Activated T-cell treated with anti-CD3 and anti-CD28 coated beads for 24 hours (primary cell): ENCODE measurements at regions not wholly inside any gene's neighbourhood (a gene's known extent, or its start where the extent isn't known, plus 50 kb on each side); places are given as distances from the start of the nearest gene placed in this dataset.
"Not testable (repeated sequence)": the region's sequence is repeated elsewhere in the genome, so short reads cannot be mapped to it uniquely, and the experiment has no call there.

ENCODE experiments used
- DNase-seq: peaks from one replicate; pipeline ENCODE4 v3.0.0-alpha.2; 2020; ENCODE audit warnings: low read depth

DNA sequence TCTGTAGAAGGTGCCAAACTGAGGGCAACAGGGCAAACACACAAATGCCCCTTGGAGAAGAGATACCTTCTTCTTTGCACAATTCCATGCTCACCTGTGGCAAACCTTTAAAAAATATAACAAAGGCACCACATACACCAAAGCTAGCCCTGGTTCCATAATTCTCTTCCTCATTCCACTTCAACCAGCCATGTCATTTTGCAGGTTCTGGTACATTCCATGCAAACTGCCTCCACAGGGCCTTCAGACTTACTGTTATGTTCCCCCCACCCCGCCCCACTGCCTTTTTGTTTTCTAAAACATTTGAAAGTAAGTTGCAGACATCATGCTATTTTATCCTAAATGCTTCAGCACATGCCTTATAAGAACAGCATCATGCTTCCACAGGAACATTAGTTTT, 269.0 kb downstream of the NSUN3 start:
- no peak for DNase-seq

DNA sequence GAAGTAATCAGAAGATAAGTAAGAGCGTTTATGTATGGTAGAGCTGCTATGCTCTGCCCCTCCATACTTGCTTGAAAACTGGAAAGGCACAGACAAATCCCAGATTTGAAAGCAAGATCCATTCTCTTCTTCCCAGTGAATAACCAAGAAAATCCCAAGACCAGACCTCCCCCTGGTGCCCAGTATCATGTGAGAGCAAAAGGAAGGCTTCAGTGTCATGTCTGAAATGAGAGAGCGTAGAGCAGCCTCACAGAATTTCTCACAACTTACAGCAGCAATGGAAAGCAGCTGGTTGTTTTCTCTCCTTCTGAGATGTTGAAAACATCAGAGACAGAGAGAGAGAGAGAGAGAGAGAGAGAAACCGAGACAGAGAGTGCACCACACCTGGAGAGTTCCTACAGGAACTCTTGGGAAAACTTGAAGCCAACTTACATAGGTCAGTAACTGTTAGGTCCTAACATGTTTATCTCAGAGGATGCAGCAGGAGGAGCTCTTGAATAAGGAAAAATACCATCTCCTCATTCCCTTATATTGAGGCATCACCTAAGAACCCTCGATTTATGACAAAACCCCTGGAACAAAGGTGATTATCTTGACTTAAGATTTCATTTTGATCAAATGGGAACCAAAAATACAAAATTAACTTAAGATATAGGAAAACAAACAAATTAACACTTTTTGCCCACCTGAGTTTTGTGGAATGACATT, 273.3 kb downstream of the NSUN3 start:
- DNase-seq = no peak

DNA sequence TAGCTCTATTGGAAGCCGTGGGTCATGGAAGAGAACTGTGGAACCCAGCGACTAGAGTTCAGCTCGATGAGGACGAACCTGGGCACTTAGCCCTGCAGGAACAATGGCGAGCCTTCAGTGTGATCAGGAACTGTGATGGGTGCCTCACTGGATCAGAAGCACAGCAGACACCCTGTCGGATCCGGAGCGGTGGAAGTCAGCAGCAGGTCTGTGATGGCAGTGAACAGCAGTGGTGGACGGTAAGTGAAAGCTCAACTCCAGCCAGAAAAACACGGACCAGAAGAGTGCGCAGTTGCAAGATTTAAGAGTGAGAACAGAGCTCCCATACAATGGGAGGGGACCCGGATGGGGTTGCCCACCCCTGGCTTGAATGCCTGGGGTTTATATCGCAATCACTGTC, 282.2 kb downstream of the NSUN3 start:
- DNase-seq = no peak

DNA sequence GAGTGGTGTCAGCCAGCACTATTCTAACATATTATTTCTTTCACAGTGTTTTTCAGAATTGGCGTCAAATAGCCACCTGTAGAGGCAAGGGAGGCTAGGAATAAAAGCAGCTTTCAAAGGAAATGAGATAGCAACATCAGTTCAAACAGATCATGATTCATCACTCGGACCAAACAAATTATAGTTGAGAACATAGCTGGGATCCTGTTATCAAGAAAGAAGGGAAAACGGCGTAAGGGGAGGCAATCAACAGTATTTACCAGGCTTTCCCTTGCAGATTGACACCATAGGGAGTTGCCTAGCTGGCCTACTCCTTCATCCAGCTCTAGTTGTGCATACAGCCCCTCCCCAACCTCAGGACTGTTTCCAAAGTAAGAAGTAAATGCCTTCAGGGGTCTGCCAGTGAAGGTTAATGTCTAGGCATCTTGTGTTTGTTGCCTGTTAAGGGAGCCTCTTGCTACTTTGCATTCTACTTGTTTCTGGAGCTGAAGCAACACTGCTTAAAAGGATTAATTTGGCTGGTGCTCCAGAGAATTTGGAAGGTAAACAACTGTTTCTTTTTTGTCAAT, 286.5 kb downstream of the NSUN3 start:
- DNase-seq = no peak

DNA sequence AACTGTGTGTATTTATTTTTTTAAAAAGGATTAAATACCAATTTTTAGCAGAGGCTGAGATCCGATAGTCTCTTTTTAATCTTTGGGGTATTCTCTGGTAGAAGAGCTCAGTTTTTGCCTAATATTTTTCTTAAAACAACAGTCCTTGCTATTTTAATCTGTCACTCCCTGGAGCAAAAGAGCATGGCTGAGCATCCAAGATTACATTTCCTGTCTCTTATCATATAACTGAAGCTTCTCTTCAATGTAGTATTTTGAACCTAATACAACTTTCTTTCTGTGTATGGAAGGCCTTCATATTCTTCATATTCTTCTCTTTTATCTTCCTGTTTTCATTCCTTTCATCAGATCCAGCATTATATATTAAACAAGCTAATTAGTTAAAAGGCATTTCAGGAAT, 293.7 kb downstream of the NSUN3 start:
- no peak for DNase-seq

DNA sequence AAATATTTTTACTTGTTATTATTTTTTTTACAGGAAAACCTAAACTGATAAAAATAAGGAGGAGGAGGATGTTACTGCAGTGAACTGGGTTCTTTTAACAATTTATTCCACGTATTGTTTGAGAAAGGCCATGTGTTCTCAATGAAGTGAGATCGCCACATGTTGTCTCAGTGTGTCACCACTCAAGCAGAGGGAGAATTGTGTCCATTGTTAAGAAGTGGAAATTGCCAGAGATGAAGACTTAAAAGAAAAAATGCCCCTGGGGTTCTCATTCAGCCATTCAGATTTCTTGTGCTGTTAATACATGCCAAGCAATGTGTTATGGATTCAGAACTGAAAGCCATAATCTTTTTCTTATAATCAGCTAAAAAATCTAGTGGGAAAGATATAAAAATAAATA, 297.1 kb downstream of the NSUN3 start:
- no peak for DNase-seq

DNA sequence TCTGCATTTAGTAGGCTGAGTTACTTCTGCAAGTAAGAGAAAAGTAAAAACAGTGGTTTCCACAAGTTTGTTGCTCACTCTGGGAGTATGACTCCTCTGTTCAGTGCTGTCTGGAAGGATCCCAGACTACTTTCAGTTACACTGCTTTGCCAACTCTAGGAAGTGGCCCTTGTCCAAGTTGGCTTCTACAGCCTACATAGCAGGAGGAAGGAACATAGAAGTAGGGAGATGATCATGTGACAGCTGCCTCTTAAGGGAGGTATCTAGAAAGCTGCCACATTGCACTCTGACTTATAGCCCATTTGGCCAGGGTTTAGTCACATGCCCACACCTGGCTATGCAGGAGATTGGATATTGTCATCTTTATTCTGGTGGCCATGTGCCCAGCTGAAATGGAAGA, 298.1 kb downstream of the NSUN3 start:
- DNase-seq = no peak

DNA sequence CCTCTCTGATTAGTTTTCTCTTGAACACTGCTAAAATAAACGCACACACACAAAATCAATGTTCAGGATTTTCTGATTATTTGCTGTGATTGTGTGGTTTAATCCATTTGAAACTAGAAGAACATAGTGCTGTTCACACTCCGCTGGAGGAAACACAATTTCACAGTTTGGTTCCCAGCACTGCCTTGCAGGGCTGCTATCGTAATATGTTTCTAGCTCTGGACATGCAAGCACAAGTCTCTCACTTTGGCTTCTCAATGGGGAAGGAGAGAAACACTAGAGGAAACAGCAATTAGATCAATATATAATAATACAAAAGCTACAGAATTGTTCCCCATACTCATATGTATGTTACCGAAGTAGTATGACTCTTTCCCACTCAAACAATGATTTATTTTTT, 299.5 kb downstream of the NSUN3 start:
- DNase-seq = no peak

DNA sequence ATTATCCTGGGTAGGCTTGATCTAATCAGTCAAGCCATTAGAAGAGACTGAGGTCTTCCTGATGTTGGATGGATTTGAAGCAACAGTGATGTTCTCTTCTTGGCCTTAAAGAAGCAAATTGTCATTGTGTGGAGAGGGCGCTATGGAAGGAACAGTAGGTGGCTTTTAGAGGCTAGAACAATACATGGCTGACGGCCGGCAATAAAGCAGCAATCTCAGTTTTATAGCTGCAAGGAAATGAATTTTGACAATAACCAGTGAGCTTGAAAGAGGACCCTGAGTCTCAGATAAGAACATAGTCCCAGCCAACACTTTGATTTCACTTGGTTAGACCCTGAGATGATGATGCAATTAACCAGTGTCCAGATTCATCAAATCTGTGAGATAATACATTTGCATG, 302.1 kb downstream of the NSUN3 start:
- no peak for DNase-seq

DNA sequence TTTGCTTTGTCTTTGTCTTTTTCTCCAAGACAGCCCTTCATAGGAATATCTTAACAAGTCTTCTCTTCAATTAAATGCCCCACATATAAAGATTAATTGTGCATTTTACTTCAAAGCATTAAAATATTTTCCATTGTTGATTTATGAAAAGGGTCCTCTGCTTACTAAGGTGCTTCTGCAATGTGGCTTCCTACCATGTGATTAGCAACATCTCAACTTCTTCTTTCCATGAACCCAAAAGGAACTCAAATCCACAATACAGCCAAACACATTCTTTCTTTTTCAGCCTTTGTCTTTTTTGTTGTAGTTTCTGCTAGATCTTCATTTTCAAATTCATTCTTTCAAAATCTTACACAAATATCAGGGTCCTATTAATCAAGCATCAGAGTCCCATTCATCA, 309.2 kb downstream of the NSUN3 start:
- no peak for DNase-seq

DNA sequence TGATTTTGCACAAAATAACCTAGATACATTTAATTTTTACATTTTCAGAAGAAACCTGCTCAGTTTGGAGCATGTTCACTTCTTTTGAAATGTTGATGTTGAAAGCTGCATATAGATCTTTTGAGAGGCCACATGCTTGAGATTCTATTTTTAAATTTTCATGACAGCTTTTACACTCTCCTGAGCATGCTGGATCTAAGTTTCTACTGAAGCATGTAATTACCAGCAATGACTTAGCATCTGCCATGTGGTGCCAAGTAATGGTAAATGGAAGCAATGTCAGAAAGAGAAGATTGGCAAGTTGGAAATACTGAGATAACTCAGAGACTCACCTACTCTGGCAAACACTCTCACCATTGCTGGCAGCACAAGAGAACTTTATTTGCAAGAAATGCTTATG, 310.6 kb downstream of the NSUN3 start:
- no peak for DNase-seq

DNA sequence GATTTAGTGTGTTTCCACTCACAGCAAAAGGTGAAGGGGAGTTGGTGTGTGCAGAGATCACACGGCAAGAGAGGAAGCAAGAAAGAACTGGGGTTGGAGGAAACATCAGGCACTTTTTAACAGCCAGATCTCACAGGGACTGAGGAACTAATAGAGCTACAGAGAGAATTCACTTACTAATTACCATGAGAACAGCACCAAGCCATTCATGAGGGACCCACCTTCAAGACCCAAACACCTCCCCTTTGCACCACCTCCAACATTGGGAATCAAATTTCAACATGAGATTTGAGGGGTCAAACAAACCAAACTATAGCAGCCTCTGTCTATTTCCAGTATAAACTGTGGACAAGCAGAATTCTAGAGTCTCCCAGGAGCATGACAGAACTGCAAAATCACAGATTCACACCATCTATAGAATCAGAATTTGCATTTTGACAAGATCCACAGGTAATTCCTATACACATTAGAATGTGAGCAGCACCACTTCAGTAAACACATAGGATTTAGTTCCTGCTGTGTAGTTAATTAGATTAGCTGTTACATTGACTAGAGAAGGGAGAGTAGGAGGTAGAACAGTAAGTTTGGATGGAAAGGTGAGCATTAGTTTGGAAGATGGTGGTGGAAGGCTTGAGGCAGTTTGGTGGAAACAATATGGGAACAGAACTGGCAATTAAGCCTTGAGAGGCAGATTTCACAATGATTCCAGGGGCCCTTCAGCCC, 311.7 kb downstream of the NSUN3 start:
- no peak for DNase-seq

DNA sequence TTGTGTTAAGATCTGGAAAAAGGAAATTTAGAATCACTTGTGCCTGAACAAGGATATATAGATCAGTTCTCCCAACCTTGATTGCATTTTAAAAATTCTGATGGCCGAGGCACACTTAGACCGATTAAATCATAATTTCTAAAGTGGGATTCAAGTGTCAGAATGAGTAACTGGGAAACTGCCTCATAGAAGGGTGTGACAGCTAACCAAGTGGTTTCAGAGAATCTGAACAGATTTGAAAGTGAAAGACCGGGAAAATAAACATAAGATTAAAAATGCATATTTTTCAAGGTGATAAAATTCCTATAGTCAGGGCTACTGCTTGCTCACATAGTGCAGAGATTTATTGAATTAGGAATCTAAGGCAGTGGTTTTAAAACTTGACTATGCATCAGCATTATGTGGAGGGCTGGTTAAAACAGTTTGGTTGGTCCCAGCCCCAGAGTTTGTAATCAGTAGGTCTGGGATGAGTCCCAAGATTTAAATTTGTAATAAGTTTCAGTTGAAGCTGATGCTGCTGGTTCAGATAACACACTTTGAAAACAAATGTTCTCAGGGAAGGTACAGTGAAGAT, 314.3 kb downstream of the NSUN3 start:
- not testable (repeated sequence) for DNase-seq

DNA sequence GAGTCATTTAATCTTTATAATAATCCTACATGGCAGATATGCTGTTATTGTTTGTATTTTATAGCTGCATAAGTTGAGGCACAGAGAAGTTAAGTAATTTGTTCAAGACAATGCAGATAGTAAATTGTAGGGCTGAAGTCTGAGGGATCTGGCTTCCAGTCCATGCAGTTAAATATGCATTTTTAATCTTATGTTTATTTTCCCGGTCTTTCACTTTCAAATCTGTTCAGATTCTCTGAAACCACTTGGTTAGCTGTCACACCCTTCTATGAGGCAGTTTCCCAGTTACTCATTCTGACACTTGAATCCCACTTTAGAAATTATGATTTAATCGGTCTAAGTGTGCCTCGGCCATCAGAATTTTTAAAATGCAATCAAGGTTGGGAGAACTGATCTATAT, 315.0 kb downstream of the NSUN3 start:
- not testable (repeated sequence) for DNase-seq

DNA sequence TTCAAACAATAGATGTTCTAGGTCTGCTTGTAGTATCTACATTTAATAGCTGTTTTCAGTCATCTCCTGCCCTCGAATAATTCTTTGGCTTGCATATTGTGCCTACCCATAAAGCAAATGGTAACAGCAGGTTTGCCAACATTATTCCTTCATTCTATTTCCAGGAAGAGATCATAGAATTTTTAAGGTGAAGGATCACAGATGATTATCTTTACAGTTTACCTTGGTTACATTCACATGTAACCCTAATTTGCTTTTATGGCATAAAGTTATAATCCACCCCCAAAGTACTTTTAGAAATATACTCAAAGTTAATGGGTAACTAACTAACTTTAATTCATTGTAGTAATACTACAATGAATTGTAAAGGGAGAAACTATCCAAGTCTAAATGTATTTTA, 315.5 kb downstream of the NSUN3 start:
- DNase-seq = no peak

DNA sequence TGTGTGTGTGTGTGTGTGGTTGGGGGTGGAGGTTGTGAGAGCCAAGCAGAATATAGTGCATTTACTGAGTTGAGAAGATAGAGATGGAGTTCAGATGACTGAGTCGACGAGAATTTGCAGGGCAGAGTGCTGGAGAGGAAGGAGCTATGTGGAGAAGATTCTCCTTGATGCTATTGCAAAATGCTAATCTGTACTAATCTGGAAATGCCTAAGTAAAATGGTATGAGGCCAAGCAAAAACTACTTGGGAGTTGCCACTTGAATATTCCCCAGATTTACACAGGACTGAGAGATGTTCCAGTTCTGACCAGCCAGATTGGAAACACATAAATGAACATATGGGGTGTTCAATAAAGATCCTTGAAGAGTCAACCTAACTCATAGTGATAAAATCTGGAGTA, 316.4 kb downstream of the NSUN3 start:
- no peak for DNase-seq

DNA sequence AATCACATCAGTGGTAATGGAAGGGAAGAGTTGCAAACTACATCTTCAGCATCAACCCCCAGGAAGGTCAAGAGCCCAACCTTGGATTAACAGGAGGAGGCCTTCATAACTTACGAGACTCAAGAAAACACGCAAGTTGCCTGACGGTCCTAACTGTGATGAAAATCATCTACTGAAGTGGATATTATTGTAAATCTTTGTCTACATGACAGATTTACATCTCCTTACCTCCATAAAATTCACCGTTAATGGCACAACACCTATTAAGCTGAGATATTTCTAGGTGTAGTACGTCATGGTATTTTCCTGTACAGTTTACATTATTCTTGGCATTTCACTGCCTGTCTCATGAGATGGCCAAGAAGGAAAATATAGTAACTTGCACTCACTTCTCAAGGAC, 332.0 kb downstream of the NSUN3 start:
- no peak for DNase-seq

DNA sequence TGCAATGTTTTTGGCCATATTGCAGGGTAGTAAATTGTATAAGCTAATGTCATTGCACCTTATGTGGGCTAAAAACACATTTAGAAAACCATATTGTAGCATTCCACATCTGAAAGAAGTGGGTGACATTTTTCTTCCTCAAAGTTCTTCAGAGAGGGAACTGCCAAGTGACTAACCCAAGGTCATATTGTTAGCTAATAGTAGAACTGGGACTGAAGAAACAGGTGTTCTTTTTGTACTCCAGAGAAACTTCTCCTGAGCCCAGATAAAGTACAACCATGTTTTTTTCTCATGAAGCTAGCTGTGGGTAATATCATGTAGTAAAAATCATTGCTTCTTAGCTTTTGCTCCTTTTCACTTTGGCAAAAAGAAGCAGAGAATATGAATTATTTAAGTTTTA, 333.0 kb downstream of the NSUN3 start:
- DNase-seq = no peak

DNA sequence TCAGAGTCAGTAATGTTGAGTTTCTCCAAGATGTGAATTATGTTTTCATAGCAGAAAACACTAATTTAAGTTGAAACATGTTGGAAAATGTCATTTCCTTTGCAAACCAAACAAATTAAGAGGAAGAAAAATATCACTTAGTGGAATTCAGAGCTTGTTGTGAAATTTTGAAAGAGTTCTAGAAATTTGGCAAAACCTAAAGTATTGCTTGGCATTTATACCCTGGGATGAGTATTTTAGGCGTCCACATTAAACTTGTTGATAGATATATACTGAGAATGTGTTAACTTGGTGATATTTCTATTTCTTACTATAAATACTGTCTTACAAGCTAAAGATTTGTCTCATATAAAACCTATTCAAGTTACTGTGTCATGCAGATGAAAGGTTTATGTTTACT, 335.2 kb downstream of the NSUN3 start:
- DNase-seq = no peak

DNA sequence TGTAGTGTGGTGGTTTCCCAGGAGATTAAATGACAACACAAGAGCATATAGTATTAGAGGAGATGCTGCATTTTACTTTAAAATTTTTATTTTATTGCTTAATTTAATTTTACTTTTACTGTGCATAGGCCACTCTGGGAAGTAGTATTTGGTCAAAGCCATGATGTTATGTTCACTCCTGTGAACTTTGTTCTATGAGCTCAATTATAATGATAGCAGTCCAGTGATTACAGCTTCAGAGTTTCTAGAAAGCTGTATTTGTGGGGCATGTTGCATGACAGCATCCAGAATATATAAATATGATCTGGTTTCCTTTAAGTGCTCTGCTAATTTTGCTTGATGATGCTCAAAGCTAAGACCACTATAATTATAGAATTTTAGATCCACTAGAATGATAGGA, 338.6 kb downstream of the NSUN3 start:
- no peak for DNase-seq

DNA sequence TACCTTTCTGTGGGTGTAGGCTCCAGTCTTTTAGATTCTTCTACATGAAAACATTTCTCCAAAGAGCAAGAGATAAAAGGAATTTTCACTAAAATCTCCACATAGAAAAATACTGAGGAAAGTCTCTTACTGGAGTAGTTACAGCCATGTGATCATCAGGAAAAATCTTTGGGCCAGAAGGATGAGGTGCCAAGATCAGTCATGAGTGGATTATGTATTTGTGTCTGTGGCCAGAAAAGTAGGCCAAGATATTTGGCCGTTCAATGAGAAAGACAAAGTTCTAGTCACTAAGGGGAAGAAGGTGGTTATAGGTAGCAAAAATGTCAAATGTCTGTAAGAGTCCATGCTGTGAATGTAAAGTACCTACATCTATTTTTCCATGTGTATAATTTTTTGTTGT, 339.3 kb downstream of the NSUN3 start:
- no peak for DNase-seq

DNA sequence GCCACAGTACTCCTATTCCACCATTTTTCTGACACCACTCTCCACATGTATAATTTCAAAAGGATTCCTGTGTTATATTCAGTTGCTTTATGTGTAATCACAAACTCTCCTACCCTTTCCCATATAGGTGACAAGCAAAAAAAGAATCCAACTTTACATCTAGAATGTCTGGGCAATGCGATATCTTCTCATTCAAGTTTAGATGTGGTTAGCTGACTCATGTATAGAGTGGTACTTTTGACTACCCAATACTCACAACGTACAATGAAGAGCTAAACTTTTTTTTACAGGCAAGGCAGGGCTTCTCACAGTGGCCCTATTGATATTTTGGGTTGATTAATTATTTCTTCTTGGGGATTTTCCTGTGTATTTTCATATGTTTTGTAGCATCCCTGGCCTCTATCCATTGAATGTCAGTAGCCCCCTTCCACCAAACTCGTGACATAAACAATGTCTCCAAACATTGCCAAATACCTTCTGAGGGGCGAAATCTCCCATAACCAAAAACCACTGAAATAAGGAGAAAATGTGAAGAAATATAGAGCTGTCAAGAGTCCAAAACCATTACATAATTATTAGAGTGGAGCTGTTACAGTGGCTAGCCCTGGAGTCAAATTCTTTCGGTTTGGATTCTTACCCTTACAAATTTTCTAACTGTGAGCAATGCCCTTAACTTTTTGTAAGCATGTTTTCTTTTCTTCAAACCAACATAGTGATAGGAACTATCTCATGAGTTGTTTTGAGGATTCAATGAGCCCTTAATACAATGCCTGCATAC, 342.6 kb downstream of the NSUN3 start:
- DNase-seq = no peak

DNA sequence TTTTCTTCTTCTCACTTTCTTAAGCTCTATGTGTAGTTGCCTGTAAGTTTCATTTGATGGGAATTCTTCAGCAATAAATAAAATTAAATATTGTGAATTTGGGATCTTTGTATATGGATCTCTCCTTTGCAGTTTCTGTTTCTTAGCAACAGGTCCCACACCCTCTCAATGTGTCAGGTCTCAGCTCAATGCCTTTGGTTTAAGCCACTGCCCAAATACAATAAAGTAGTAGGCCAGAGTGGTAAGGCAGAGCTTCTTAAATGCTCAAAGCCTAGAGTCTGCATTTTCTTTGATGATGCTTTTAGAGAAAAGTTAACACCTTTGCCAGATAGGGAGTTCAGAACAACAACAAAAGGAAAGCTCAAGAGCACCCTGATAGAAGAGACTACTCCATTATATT, 343.7 kb downstream of the NSUN3 start:
- no peak for DNase-seq
